Ishikawa (cell line): ENCODE measurements at regions not wholly inside any gene's neighbourhood (a gene's known extent, or its start where the extent isn't known, plus 50 kb on each side); places are given as distances from the start of the nearest gene placed in this dataset.

ENCODE experiments used
- CEBPB ChIP-seq: IDR thresholded peaks from 2 replicates; pipeline ENCODE4 v1.6.1; 2012
- CREB1 ChIP-seq: IDR thresholded peaks from 2 replicates; pipeline ENCODE4 v1.6.1; 2012; ENCODE audit warnings: low read depth
- EGR1 ChIP-seq: IDR thresholded peaks from 2 replicates; pipeline ENCODE4 v1.6.1; 2012
- EP300 ChIP-seq: IDR thresholded peaks from 2 replicates; pipeline ENCODE4 v1.6.1; 2012; ENCODE audit warnings: borderline replicate concordance
- FOXM1 ChIP-seq: IDR thresholded peaks from 2 replicates; pipeline ENCODE4 v1.6.1; 2012; ENCODE audit warnings: low read depth, borderline replicate concordance
- MAX ChIP-seq: IDR thresholded peaks from 2 replicates; pipeline ENCODE4 v1.6.1; 2012
- NFIC ChIP-seq: IDR thresholded peaks from 2 replicates; pipeline ENCODE4 v1.6.1; 2012
- RAD21 ChIP-seq: IDR thresholded peaks from 2 replicates; pipeline ENCODE4 v1.6.1; 2012; ENCODE audit warnings: low read depth
- REST ChIP-seq: IDR thresholded peaks from 2 replicates; pipeline ENCODE4 v1.6.1; 2012; ENCODE audit warnings: low read depth, mild to moderate bottlenecking
- TAF1 ChIP-seq: IDR thresholded peaks from 2 replicates; pipeline ENCODE4 v1.6.1; 2012; ENCODE audit warnings: low read depth, mild to moderate bottlenecking
- TCF12 ChIP-seq: IDR thresholded peaks from 2 replicates; pipeline ENCODE4 v1.6.1; 2012; ENCODE audit warnings: low read depth
- TEAD4 ChIP-seq: IDR thresholded peaks from 2 replicates; pipeline ENCODE4 v1.6.1; 2012
- USF1 ChIP-seq: IDR thresholded peaks from 2 replicates; pipeline ENCODE4 v1.6.1; 2012
- YY1 ChIP-seq: IDR thresholded peaks from 2 replicates; pipeline ENCODE4 v1.6.1; 2012; ENCODE audit warnings: low read depth
- ZBTB7A ChIP-seq: IDR thresholded peaks from 2 replicates; pipeline ENCODE4 v1.6.1; 2012; ENCODE audit warnings: low read depth

- TF ChIP-seq NFIC: no peak
- TF ChIP-seq ZBTB7A: no peak
- TF ChIP-seq EP300: no peak
- TF ChIP-seq CEBPB: no peak
Observed at GRCh38 chr12:66896797-66897196, 217.9 kb upstream of the GRIP1 start.

GRCh38 chr12:66898700-66899469 is 220.0 kb upstream of the GRIP1 start:
- TF ChIP-seq RAD21: no peak
- TF ChIP-seq TCF12: no peak
- no peak for TF ChIP-seq TEAD4
- no peak for TF ChIP-seq FOXM1
- no peak for TF ChIP-seq ZBTB7A
- TF ChIP-seq TAF1: no peak
- no peak for TF ChIP-seq YY1
- no peak for TF ChIP-seq EP300
- TF ChIP-seq REST: no peak
- no peak for TF ChIP-seq CREB1
- TF ChIP-seq CEBPB: no peak
- no peak for TF ChIP-seq USF1
- no peak for TF ChIP-seq EGR1
- TF ChIP-seq NFIC: no peak
- TF ChIP-seq MAX: no peak

GRCh38 chr12:66899588-66899987 is 220.7 kb upstream of the GRIP1 start:
- no peak for TF ChIP-seq RAD21
- TF ChIP-seq FOXM1: no peak
- no peak for TF ChIP-seq ZBTB7A
- TF ChIP-seq EGR1: no peak
- no peak for TF ChIP-seq TAF1
- no peak for TF ChIP-seq CEBPB
- TF ChIP-seq USF1: no peak
- no peak for TF ChIP-seq TEAD4
- no peak for TF ChIP-seq REST
- no peak for TF ChIP-seq MAX
- TF ChIP-seq CREB1: no peak
- no peak for TF ChIP-seq EP300

- TF ChIP-seq MAX: no peak
- no peak for TF ChIP-seq FOXM1
- no peak for TF ChIP-seq YY1
- no peak for TF ChIP-seq EGR1
Observed at GRCh38 chr12:66900616-66901015, 221.7 kb upstream of the GRIP1 start.

GRCh38 chr12:66901138-66901932 is 222.5 kb upstream of the GRIP1 start:
- TF ChIP-seq REST: no peak
- TF ChIP-seq CEBPB: no peak
- no peak for TF ChIP-seq TEAD4
- no peak for TF ChIP-seq RAD21
- no peak for TF ChIP-seq ZBTB7A
- no peak for TF ChIP-seq YY1
- no peak for TF ChIP-seq FOXM1
- no peak for TF ChIP-seq TCF12
- no peak for TF ChIP-seq EGR1
- TF ChIP-seq TAF1: no peak
- TF ChIP-seq NFIC: no peak
- no peak for TF ChIP-seq CREB1
- no peak for TF ChIP-seq EP300
- no peak for TF ChIP-seq MAX
- no peak for TF ChIP-seq USF1
